Neutrophil (primary cell): ENCODE measurements at regions not wholly inside any gene's neighbourhood (a gene's known extent, or its start where the extent isn't known, plus 50 kb on each side); places are given as distances from the start of the nearest gene placed in this dataset.

Source experiments
- H3K27ac ChIP-seq: fragments of 200-600 bp; sonication (generic); 2 replicates; pipeline ENCODE4 v1.5.1; 2016; ENCODE audit warnings: mild to moderate bottlenecking, moderate library complexity
- H3K27me3 ChIP-seq: fragments of 200-600 bp; sonication (generic); 2 replicates; pipeline ENCODE4 v1.6.0; 2016; ENCODE audit warnings: mild to moderate bottlenecking
- H3K36me3 ChIP-seq: fragments of 200-600 bp; sonication (generic); 2 replicates; pipeline ENCODE4 v1.5.1; 2017
- H3K4me1 ChIP-seq, 2 experiments: fragments of 200-600 bp in 1 of 2; sonication (generic) in 1 of 2; 1 replicate in 1 of 2; 2 replicates in 1 of 2; pipeline versions ENCODE4 v1.5.1 to v1.6.1; 2013 to 2016; ENCODE audit warnings: low read depth in 1 of 2, low read length in 1 of 2, mild to moderate bottlenecking in 1 of 2, moderate library complexity in 1 of 2; ENCODE audit not compliant: control insufficient read depth in 1 of 2, insufficient read depth in 1 of 2
- H3K4me3 ChIP-seq, 2 experiments: fragments of 200-600 bp in 1 of 2; sonication (generic) in 1 of 2; 1 replicate in 1 of 2; 2 replicates in 1 of 2; pipeline ENCODE4 v1.5.1; 2013 to 2016; ENCODE audit warnings: low read depth in 1 of 2, low read length in 1 of 2, mild to moderate bottlenecking in 1 of 2, moderate library complexity in 1 of 2
- H3K9me3 ChIP-seq: fragments of 200-600 bp; sonication (generic); 2 replicates; pipeline ENCODE4 v1.5.1; 2016
- TF ChIP-seq, protein P1 (sequence below): fragments of 200-600 bp; sonication (generic); IDR thresholded peaks from 2 replicates; pipeline ENCODE4 v1.5.1; 2016; ENCODE audit warnings: antibody characterized with exemption

GRCh38 chr5:87541676-87542075, 128.9 kb upstream of the CCNH start:
- H3K4me1 ChIP-seq = no peaks in the 10 kb centered on the region
- no peaks in the 10 kb centered on the region for H3K36me3 ChIP-seq
- TF ChIP-seq, protein P1, sequence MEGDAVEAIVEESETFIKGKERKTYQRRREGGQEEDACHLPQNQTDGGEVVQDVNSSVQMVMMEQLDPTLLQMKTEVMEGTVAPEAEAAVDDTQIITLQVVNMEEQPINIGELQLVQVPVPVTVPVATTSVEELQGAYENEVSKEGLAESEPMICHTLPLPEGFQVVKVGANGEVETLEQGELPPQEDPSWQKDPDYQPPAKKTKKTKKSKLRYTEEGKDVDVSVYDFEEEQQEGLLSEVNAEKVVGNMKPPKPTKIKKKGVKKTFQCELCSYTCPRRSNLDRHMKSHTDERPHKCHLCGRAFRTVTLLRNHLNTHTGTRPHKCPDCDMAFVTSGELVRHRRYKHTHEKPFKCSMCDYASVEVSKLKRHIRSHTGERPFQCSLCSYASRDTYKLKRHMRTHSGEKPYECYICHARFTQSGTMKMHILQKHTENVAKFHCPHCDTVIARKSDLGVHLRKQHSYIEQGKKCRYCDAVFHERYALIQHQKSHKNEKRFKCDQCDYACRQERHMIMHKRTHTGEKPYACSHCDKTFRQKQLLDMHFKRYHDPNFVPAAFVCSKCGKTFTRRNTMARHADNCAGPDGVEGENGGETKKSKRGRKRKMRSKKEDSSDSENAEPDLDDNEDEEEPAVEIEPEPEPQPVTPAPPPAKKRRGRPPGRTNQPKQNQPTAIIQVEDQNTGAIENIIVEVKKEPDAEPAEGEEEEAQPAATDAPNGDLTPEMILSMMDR = no peak
- H3K9me3 ChIP-seq = no peaks in the 10 kb centered on the region
- no peak overlapping the region for H3K27ac ChIP-seq
- H3K4me3 ChIP-seq = no peak overlapping the region
- H3K27me3 ChIP-seq = no peaks in the 10 kb centered on the region

DNA sequence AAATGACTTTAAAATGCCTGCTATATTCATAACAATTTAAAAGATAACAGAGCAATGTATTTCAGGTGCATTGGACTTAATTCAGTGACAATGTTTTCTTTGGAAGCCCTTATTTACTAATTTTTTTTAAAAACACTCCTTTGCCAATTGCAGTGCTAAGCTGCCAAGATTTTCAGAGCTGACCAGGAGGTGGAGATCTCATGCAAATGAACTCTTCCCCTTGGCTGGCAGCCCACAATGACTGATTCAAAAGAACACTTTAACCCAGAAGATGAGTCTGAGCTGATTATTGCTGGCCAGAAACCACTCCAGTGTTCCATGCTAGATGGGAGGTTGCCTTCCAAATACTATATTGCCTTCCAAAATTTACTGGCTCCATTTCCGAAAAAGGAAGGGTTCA, 128.3 kb upstream of the CCNH start:
- Histone ChIP-seq H3K36me3 (no peaks in the 10 kb centered on the region), H3K9me3 (no peaks in the 10 kb centered on the region), H3K4me3 (no peak overlapping the region), H3K27me3 (no peaks in the 10 kb centered on the region), H3K4me1 (no peaks in the 10 kb centered on the region), H3K27ac (no peak overlapping the region)
- TF ChIP-seq, protein P1 = no peak

GRCh38 chr5:87539839-87540238, 127.1 kb upstream of the CCNH start:
- TF ChIP-seq, protein P1 = no peak
- Histone ChIP-seq H3K4me1 (no peaks in the 10 kb centered on the region), H3K27ac (no peak overlapping the region)

GRCh38 chr5:87536365-87536764, 123.6 kb upstream of the CCNH start:
- no peaks in the 10 kb centered on the region for H3K36me3 ChIP-seq

More at GRCh38 chr5:87539839-87540238, 127.1 kb upstream of the CCNH start:
- Histone ChIP-seq H3K27me3 (no peaks in the 10 kb centered on the region), H3K36me3 (no peaks in the 10 kb centered on the region), H3K9me3 (no peaks in the 10 kb centered on the region), H3K4me3 (no peak overlapping the region)

DNA sequence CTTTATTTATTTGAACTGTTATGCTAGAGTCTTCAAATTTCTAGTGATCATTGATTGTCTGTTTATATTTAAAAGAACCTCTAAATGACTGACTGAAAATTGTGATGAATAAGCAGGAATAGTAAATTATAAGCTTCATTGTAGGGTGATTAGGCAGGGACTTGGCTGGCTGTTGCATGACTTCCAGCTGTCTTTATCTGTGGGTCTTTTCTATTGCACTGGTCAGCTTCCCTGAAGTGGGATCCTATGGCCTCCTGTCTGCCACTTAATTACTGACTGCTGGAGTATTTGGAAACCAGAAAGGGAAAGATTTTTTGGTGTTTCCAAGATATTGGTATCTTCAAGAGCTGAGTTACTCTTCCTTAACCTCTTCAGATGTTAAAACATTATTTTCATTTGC, 123.0 kb upstream of the CCNH start:
- Histone ChIP-seq H3K36me3 (no peaks in the 10 kb centered on the region), H3K27me3 (no peaks in the 10 kb centered on the region), H3K27ac (no peak overlapping the region), H3K4me1 (no peaks in the 10 kb centered on the region), H3K4me3 (no peak overlapping the region), H3K9me3 (no peaks in the 10 kb centered on the region)
- TF ChIP-seq, protein P1 = no peak

More at GRCh38 chr5:87536365-87536764, 123.6 kb upstream of the CCNH start:
- TF ChIP-seq, protein P1 = no peak
- H3K4me1 ChIP-seq = no peaks in the 10 kb centered on the region
- H3K27me3 ChIP-seq = no peaks in the 10 kb centered on the region
- no peak overlapping the region for H3K4me3 ChIP-seq
- no peak overlapping the region for H3K27ac ChIP-seq
- no peaks in the 10 kb centered on the region for H3K9me3 ChIP-seq

DNA sequence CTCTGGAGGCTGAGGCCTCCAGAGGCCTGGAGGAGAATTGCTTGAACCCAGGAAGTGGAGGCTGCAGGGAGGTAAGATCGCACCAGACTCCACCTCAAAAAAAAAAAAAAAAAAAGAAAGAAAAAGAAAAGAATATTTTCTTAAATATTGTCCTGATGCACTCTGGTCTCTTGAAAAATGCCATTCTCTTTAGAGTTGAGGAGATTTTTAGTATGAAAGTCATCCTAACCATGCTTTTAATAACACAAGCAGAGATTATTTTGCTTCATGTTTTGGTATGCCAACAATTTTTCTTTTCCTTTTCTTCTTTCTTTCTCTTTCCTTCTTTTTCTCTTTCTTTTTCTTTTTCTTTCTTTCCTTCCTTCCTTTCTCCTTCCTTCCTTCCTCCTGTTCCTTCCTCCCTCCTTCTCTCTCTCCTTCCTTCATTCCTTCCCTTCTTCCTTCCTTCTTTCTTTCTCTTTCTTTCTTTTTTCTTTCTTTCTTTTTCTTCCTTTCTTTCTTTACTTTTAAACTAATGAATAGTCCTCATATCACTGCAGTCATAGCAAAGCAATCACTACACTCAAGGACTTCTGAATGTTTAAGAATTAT, 116.9 kb upstream of the CCNH start:
- H3K36me3 ChIP-seq = no peaks in the 10 kb centered on the region
- no peaks in the 10 kb centered on the region for H3K27me3 ChIP-seq
- no peak overlapping the region for H3K27ac ChIP-seq
- H3K4me1 ChIP-seq = no peaks in the 10 kb centered on the region
- H3K9me3 ChIP-seq = no peaks in the 10 kb centered on the region
- TF ChIP-seq, protein P1 = no peak
- no peak overlapping the region for H3K4me3 ChIP-seq
